HT1080 (cell line): ENCODE measurements at regions not wholly inside any gene's neighbourhood (a gene's known extent, or its start where the extent isn't known, plus 50 kb on each side); places are given as distances from the start of the nearest gene placed in this dataset.
"Not testable (repeated sequence)": the region's sequence is repeated elsewhere in the genome, so short reads cannot be mapped to it uniquely, and the experiment has no call there.

Experiments used
- DNase-seq: peaks from one replicate; pipeline ENCODE4 v3.0.0-alpha.2; 2015; ENCODE audit warnings: low read depth

- no peak for DNase-seq
These were observed 55.7 kb upstream of the RNPC3 start for GRCh38 chr1:103469801-103470200.

GRCh38 chr1:103467100-103467499, 58.4 kb upstream of the RNPC3 start:
- no peak for DNase-seq

GRCh38 chr1:103461161-103462105, 64.1 kb upstream of the RNPC3 start:
- no peak for DNase-seq

- DNase-seq, result no peak
These were observed 65.0 kb upstream of the RNPC3 start for GRCh38 chr1:103460511-103460910.

- no peak for DNase-seq
These were observed 66.2 kb upstream of the RNPC3 start for GRCh38 chr1:103459346-103459745.

GRCh38 chr1:103457886-103458455, 67.5 kb upstream of the RNPC3 start:
- no peak for DNase-seq

- DNase-seq, result peak; percentile 37
These were observed 76.9 kb upstream of the RNPC3 start for GRCh38 chr1:103448560-103448959.

GRCh38 chr1:103447471-103447870, 78.0 kb upstream of the RNPC3 start:
- no peak for DNase-seq

- no peak for DNase-seq
These were observed 84.2 kb upstream of the RNPC3 start for GRCh38 chr1:103441342-103441741.

GRCh38 chr1:103436568-103437100, 88.9 kb upstream of the RNPC3 start:
- DNase-seq, result not testable (repeated sequence)

- DNase-seq, result no peak
These were observed 90.1 kb upstream of the RNPC3 start for GRCh38 chr1:103435443-103435842.

GRCh38 chr1:103424650-103425049, 100.8 kb upstream of the RNPC3 start:
- DNase-seq, result no peak

- DNase-seq, result peak; percentile 9
These were observed 108.7 kb upstream of the RNPC3 start for GRCh38 chr1:103416681-103417286.

- DNase-seq, result no peak
These were observed 137.6 kb upstream of the RNPC3 start for GRCh38 chr1:103387898-103388297.

GRCh38 chr1:103373991-103374390, 151.5 kb upstream of the RNPC3 start:
- DNase-seq, result no peak

- DNase-seq, result no peak
These were observed 152.6 kb upstream of the RNPC3 start for GRCh38 chr1:103372866-103373265.

- DNase-seq, result no peak
These were observed 154.3 kb upstream of the RNPC3 start for GRCh38 chr1:103371234-103371633.

GRCh38 chr1:103367186-103367585, 158.3 kb upstream of the RNPC3 start:
- no peak for DNase-seq

GRCh38 chr1:103365860-103366569, 159.5 kb upstream of the RNPC3 start:
- no peak for DNase-seq

- DNase-seq, result no peak
These were observed 162.5 kb upstream of the RNPC3 start for GRCh38 chr1:103363008-103363365.

- no peak for DNase-seq
These were observed 163.0 kb upstream of the RNPC3 start for GRCh38 chr1:103362348-103363007.
